Uterus (tissue), 3 donors: ENCODE measurements at regions not wholly inside any gene's neighbourhood (a gene's known extent, or its start where the extent isn't known, plus 50 kb on each side); places are given as distances from the start of the nearest gene placed in this dataset.

ENCODE experiments used
- DNase-seq, 2 donors: peaks; one replicate each; pipeline ENCODE4 v3.0.0-alpha.2; 2019 to 2020
- H3K27ac ChIP-seq, 2 donors: fragments of 200-600 bp; sonication (generic); 1 replicate in 1 of 2; 2 replicates in 1 of 2; pipeline ENCODE4 v1.5.1; 2016 to 2018
- H3K27me3 ChIP-seq, 2 donors: fragments of 200-600 bp; sonication (generic); one replicate each; pipeline ENCODE4 v1.5.1; 2018 to 2019; ENCODE audit warnings: control low read depth in 1 of 2
- H3K36me3 ChIP-seq, 2 donors: fragments of 200-600 bp; sonication (generic); one replicate each; pipeline ENCODE4 v1.5.1; 2019; ENCODE audit warnings: control low read depth in 1 of 2
- H3K4me1 ChIP-seq, 2 donors: fragments of 200-600 bp; sonication (generic); one replicate each; pipeline ENCODE4 v1.5.1; 2018 to 2019; ENCODE audit warnings: control low read depth in 1 of 2
- H3K4me3 ChIP-seq, 2 donors: fragments of 200-600 bp; sonication (generic); 1 replicate in 1 of 2; 2 replicates in 1 of 2; pipeline ENCODE4 v1.5.1; 2018 to 2019; ENCODE audit warnings: mild to moderate bottlenecking in 1 of 2
- H3K9me3 ChIP-seq, 2 donors: fragments of 200-600 bp; sonication (generic); one replicate each; pipeline ENCODE4 v1.5.1; 2019; ENCODE audit warnings: control low read depth in 1 of 2
- CTCF ChIP-seq, 4 experiments: fragments of 200-600 bp in 2 of 4; fragments of 450-650 bp in 2 of 4; sonication (generic) in 2 of 4; IDR thresholded peaks; one replicate each; pipeline ENCODE4 v1.5.1; 2016 to 2019; ENCODE audit warnings: antibody characterized with exemption in 4 of 4, mild to moderate bottlenecking in 2 of 4, moderate library complexity in 1 of 4
- POLR2A ChIP-seq, 2 donors: fragments of 450-650 bp; IDR thresholded peaks; one replicate each; pipeline ENCODE4 v1.6.1; 2016; ENCODE audit warnings: antibody characterized with exemption in 2 of 2, mild to moderate bottlenecking in 1 of 2, moderate library complexity in 1 of 2
- intact Hi-C: fragments of 100-400 bp; cut with DNase I; formaldehyde crosslinking; loops from one replicate; pipeline ENCODE4 v1.15.1; 2023; ENCODE audit warnings: low total_unique reads
- donor health status: DM: yes; HTN: yes; CAD: no.

GRCh38 chr22:27063406-27063805 is 406.0 kb downstream of the MIAT start:
- TF ChIP-seq POLR2A (IDR thresholded peaks at IDR 0.05) (no peak), CTCF (IDR thresholded peaks at IDR 0.05) (no peak)
- intact Hi-C loops = no loop called here

GRCh38 chr22:27063841-27064240 is 406.5 kb downstream of the MIAT start:
- no peak overlapping the region for H3K27ac ChIP-seq
- intact Hi-C loops = no loop called here
- H3K9me3 ChIP-seq = no peaks in the 10 kb centered on the region
- DNase-seq = no peak
- H3K4me1 ChIP-seq = no peaks in the 10 kb centered on the region
- H3K36me3 ChIP-seq = no peaks in the 10 kb centered on the region
- TF ChIP-seq CTCF (IDR thresholded peaks at IDR 0.05) (no peak), POLR2A (IDR thresholded peaks at IDR 0.05) (no peak)
- no peaks in the 10 kb centered on the region for H3K27me3 ChIP-seq
- H3K4me3 ChIP-seq = no peak overlapping the region

More at GRCh38 chr22:27063406-27063805, 406.0 kb downstream of the MIAT start:
- Histone ChIP-seq H3K4me3 (no peak overlapping the region), H3K27me3 (no peaks in the 10 kb centered on the region), H3K4me1 (no peaks in the 10 kb centered on the region), H3K9me3 (no peaks in the 10 kb centered on the region), H3K36me3 (no peaks in the 10 kb centered on the region), H3K27ac (no peak overlapping the region)
- DNase-seq = no peak

GRCh38 chr22:27064386-27064785 is 407.0 kb downstream of the MIAT start:
- intact Hi-C loops = no loop called here
- Histone ChIP-seq H3K4me3 (no peak overlapping the region), H3K4me1 (no peaks in the 10 kb centered on the region), H3K9me3 (no peaks in the 10 kb centered on the region), H3K36me3 (no peaks in the 10 kb centered on the region), H3K27ac (no peak overlapping the region), H3K27me3 (no peaks in the 10 kb centered on the region)
- no peak for DNase-seq
- TF ChIP-seq POLR2A (IDR thresholded peaks at IDR 0.05) (no peak), CTCF (IDR thresholded peaks at IDR 0.05) (no peak)

- DNase-seq = no peak
- Histone ChIP-seq H3K9me3 (no peaks in the 10 kb centered on the region), H3K4me1 (no peaks in the 10 kb centered on the region), H3K27me3 (no peaks in the 10 kb centered on the region), H3K36me3 (no peaks in the 10 kb centered on the region), H3K4me3 (no peak overlapping the region), H3K27ac (no peak overlapping the region)
- TF ChIP-seq POLR2A (IDR thresholded peaks at IDR 0.05) (no peak), CTCF (IDR thresholded peaks at IDR 0.05) (no peak)
- intact Hi-C loops = no loop called here
These were observed 407.9 kb downstream of the MIAT start for GRCh38 chr22:27065279-27065678.

- Histone ChIP-seq H3K27ac (no peak overlapping the region), H3K36me3 (no peaks in the 10 kb centered on the region), H3K4me1 (no peaks in the 10 kb centered on the region), H3K4me3 (no peak overlapping the region), H3K9me3 (no peaks in the 10 kb centered on the region), H3K27me3 (no peaks in the 10 kb centered on the region)
- DNase-seq = no peak
- TF ChIP-seq POLR2A (IDR thresholded peaks at IDR 0.05) (no peak), CTCF (IDR thresholded peaks at IDR 0.05) (no peak)
- intact Hi-C loops = no loop called here
These were observed 409.5 kb downstream of the MIAT start for GRCh38 chr22:27066856-27067255.
